ENCODE measurements at regions not wholly inside any gene's neighbourhood (a gene's known extent, or its start where the extent isn't known, plus 50 kb on each side); places are given as distances from the start of the nearest gene placed in this dataset.

DNA sequence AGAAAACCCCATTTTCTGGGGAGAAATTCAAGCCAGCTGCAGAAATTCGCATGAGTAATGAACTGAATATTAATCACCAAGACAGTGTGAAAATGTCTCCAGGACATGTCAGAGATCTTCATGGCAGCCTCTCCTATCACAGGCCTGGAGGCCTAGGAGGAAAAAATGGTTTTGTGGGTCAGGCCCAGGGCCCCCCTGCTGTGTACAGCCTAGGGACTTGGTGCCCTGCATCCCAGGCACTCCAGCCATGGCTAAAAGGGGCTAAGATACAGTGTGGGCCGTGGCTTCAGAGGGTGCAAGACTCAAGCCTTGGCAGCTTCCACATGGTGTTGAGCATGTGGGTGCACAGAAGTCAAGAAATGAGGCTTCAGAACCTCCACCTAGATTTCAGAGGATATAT, 185.9 kb upstream of the GATB start:
- no peak for DNase-seq (ENCODE audit: low read depth in 2 of 2)

DNA sequence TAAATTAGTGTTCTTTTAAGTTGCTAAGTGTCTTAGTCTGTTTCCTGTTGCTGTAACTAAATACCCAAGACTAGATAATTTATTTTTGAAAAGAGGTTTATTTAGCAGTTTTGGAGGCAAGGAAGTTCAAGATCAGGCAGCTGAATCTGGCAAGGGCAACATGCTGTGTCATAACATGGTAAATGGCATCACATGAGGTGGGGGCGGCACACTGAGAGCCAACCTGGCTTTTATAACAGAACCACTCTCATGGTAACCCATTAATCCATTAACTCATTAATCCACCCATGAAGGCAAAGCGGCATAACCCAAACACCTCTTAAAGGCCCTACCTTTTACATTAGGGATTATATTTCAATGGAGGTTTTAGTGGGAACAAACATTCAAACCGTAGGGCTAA, 182.2 kb upstream of the GATB start:
- no peak for DNase-seq (ENCODE audit: low read depth in 2 of 2)

DNA sequence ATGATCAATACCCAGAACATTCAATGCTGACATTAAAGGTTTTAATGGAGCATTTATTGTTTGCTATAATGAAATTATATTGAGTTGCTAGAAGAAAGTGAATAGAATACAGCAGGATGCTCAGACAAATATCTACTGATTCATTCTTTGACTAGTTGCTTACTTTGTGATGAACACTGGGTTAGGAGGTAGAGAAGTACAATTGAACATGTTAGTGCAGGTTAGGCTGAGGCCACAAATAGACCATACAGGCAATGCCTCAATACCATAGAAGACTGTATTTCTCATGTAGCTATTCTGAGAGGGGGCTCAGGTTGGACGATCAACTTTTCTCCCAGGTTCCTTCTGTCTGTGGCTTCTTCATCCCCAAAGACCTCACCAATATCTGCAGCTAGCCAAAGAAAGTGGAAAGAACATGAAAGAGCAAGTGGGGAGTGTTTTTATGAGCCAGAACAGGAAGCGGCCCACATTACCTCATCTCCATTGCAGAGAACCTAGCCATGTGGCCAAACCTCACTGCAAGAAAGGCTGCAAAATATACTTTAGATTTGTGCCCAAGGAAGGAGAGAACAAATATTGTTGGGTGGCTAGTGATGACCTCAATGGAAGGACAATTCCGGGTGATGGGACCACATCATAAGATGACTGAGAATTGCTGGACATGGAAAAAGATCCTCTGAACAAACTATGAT, 180.3 kb upstream of the GATB start:
- no peak for DNase-seq (ENCODE audit: low read depth in 2 of 2)

- DNase-seq (ENCODE audit: low read depth in 2 of 2), result no peak
Observed at GRCh38 chr4:151940291-151940690, 179.5 kb upstream of the GATB start.

- DNase-seq (ENCODE audit: low read depth in 2 of 2), result no peak
Observed at GRCh38 chr4:151939670-151940069, 178.9 kb upstream of the GATB start.

GRCh38 chr4:151935411-151935810, 174.6 kb upstream of the GATB start:
- no peak for DNase-seq (ENCODE audit: low read depth in 2 of 2)

- no peak for DNase-seq (ENCODE audit: low read depth in 2 of 2)
Observed at GRCh38 chr4:151934766-151935165, 174.0 kb upstream of the GATB start.

- DNase-seq (ENCODE audit: low read depth in 2 of 2), result no peak
Observed at GRCh38 chr4:151933122-151933827, 172.5 kb upstream of the GATB start.

GRCh38 chr4:151931563-151931962, 170.8 kb upstream of the GATB start:
- no peak for DNase-seq (ENCODE audit: low read depth in 2 of 2)

- no peak for DNase-seq (ENCODE audit: low read depth in 2 of 2)
Observed at GRCh38 chr4:151930372-151930771, 169.6 kb upstream of the GATB start.

DNA sequence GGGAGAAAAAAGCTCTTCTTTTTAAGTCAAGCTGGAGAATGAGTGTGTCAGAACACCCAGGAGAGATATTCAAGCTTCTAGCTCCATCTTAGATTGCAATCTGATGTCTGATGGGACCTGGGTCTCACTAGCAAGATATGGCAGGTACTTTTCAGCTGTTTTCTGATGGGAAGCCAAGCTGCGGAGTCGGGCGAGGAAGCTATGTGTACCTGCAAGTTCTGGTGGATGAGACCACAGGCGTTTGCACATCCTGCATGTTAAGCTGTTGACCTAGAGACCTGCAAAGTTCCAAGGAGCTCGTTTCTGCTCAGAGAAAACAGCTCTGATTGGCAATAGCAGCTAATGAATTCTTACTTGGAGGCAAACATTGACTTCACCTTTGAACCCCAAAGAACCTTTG, 167.3 kb upstream of the GATB start:
- no peak for DNase-seq (ENCODE audit: low read depth in 2 of 2)

DNA sequence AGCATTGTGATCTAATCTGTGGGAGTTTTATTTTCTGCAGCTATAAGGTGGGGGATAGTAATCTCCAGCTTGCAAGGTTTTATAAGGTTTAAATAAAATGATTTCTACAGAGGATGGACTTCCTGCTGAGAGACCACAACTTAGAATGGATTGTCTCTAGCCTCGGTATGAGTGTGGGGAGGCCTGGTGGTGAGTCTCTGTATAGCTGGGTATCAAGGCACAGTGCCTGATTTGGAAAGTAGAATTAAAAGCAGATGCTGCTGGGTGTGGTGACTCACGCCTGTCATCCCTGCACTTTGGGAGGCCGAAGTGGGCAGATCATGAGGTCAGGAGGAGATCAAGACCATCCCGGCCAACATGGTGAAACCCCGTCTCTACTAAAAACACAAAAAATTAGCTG, 162.0 kb upstream of the GATB start:
- no peak for DNase-seq (ENCODE audit: low read depth in 2 of 2)

DNA sequence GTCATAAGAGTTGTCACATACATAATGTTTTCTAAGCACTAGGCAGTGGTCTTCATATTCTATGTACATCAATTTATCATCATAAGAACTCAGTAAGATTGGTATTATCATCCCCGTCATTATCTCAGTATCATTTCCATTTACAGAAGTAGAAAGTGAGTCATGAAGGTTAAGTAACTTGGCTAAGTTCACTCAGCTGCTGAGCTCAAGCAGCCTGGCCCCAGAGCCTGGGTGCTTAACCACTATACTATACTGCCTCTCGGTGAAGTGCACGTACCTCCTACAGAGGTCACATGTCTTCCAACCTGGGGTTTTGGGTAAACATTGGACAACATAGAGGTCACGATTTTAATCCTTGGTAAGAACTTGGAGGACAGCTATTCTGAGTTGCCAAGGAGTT, 161.5 kb upstream of the GATB start:
- no peak for DNase-seq (ENCODE audit: low read depth in 2 of 2)

GRCh38 chr4:151921811-151922210, 161.0 kb upstream of the GATB start:
- DNase-seq (ENCODE audit: low read depth in 2 of 2), result no peak

DNA sequence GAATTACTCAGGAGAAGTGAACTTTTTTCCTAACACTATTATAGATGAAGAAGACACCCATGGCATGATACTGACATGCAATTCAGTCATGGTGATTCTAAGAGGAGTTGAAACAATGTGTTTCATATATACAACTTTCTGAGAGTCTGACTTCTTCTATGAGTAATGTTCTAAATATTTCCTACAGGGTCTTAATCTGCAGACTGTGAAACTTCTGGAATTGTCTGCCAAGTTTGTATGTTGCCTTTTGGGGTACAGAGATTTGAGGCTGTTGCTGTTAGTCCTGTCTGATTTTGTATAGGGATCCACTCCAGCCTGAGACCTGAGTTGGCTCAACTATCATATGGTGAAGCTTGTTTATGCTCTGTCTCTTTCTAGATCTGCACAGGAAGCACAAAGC, 160.6 kb upstream of the GATB start:
- no peak for DNase-seq (ENCODE audit: low read depth in 2 of 2)

GRCh38 chr4:151917145-151917734, 156.4 kb upstream of the GATB start:
- DNase-seq (ENCODE audit: low read depth in 2 of 2), result no peak

DNA sequence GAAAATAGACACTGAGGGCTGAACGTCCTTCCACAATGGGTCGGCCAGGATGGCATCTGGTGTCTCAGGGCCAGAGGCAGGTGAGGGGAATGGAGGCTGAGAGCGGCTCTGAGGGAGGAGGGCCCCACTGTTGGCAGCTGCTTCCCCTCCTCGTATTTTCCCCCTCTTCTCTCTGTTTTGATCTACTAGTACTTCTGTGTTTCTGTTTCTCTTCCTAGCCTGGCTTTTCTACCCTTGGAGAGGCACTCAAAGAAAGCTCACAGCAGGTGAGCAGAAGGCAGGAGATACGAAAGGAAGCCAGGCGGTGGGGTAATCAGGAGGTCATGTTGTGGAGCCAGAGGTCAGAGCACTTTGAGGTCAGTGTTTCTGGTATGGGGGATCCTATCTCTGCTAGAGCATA, 151.8 kb upstream of the GATB start:
- no peak for DNase-seq (ENCODE audit: low read depth in 2 of 2)

GRCh38 chr4:151911970-151912369, 151.2 kb upstream of the GATB start:
- DNase-seq (ENCODE audit: low read depth in 2 of 2), result no peak

- no peak for DNase-seq (ENCODE audit: low read depth in 2 of 2)
Observed at GRCh38 chr4:151908734-151909497, 148.1 kb upstream of the GATB start.

DNA sequence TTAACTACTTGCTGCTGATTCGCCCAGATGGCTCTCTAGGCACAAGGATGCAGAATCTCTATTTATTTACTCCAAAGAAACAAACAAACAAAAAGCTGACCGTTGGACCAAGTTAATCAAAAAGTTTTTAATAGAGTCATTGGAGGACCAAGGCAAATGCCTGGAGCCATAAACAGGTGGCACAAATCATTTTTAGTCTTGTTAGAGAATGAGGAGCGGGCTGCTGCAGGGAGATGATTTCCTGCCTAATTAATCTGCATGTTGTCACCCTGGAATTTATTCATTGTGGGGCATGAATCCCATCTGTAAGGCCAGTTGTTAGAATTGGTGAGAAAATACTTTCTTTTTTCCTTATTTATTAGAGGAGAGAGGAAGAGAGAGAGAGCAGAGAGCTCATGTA, 147.4 kb upstream of the GATB start:
- DNase-seq (ENCODE audit: low read depth in 2 of 2), result no peak

GRCh38 chr4:151906438-151906837, 145.6 kb upstream of the GATB start:
- no peak for DNase-seq (ENCODE audit: low read depth in 2 of 2)

DNA sequence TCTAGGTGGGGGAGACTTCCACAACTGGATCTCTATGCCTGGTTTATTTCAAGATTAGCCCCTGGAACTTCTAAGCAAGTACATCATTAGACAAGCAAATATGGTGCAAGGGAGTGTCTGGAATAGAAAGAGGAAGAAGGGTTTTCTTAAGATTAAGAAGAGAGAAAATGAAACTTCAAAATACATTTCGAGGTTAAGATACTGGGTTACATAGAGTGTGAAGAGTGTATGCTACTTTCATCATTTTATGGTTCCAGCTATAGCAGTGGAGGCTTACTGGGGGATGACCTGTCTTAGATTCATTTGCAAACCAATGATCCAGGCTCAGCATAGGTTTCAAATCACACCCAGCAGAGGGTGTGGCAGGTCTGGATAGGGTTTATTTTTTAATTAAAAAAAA, 144.4 kb upstream of the GATB start:
- DNase-seq (ENCODE audit: low read depth in 2 of 2), result no peak
